ENCODE measurements at regions not wholly inside any gene's neighbourhood (a gene's known extent, or its start where the extent isn't known, plus 50 kb on each side); places are given as distances from the start of the nearest gene placed in this dataset.

DNA sequence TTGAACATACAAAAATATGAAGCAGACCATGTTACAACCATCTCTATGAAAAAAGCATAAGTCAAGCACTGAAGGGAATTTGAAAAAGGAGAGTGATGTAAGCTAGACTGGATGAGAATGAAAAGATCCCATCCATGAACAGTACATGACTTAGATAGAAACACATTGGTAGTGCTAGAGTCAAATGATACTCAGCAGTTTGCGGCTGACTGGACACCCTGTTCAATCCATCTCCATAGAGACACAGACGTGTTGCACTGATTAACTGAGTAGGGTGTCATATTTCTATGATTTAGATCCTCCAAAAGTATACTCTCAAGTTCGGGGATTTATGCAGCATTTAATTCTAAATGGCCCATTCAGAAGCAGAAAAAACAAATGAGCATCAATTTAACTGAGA lies 674.3 kb upstream of the NRXN1 start:
- POLR2A ChIA-PET (ENCODE audit: unreplicated experiment): no interaction called here
- BruUV-seq (replicated peaks): no TSS peak
- Histone ChIP-seq H3K36me3 (ENCODE audit: low read depth) (no peaks in the 10 kb centered on the region), H2AFZ (no peak overlapping the region), H3K79me2 (ENCODE audit: low read depth) (no peaks in the 10 kb centered on the region), H3K4me1 (replicated peaks; ENCODE audit: insufficient read depth) (no peaks in the 10 kb centered on the region), H3K27ac (no peak overlapping the region), H3K27me3 (ENCODE audit: insufficient read depth, low read depth) (no peaks in the 10 kb centered on the region), H3K9me3 (ENCODE audit: insufficient read depth, low read depth) (no peaks in the 10 kb centered on the region), H3K4me3 (no peak overlapping the region), H3F3A (ENCODE audit: insufficient read depth, low read depth) (no peaks in the 10 kb centered on the region), H3K4me2 (no peak overlapping the region), H4K20me1 (ENCODE audit: insufficient read depth) (no peaks in the 10 kb centered on the region), H3K9me2 (ENCODE audit: insufficient read depth) (no peaks in the 10 kb centered on the region)
- CTCF ChIA-PET: no interaction called here
- intact Hi-C loops (cut with micrococcal nuclease; ENCODE audit: unreplicated experiment): no loop called here
- TF ChIP-seq CTCF (conservative IDR thresholded peaks at IDR 0.05) (no peak), EZH2 (IDR thresholded peaks at IDR 0.05; ENCODE audit: low read depth) (no peak)
- DNase-seq: no peak

DNA sequence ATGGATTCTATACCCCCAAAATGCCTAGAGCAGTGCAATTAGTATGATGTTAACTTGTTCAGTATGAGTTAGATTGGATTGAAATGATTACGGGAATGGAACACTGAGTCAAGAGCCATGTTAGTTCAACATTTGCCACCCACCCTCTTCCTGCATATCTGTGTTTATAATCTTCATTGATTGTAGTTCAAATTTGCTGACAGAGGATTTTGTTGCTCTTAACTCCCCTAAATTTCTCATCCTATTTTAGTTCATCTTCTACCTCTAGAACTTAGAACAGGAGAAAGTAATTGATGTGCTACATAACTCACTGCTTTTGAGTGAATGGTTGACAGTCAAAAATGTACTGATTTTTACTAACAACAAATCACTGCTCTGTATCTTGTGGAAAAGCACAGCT lies 673.5 kb upstream of the NRXN1 start:
- no peak overlapping the region for H3K4me3 ChIP-seq
- H3K9me3 ChIP-seq (ENCODE audit: insufficient read depth, low read depth): no peaks in the 10 kb centered on the region
- BruUV-seq (replicated peaks): no TSS peak

GRCh38 chr2:51698021-51698420 lies 666.1 kb upstream of the NRXN1 start:
- no peak for DNase-seq
- BruUV-seq (replicated peaks): no TSS peak

More for the DNA sequence above, 673.5 kb upstream of the NRXN1 start:
- H3K27ac ChIP-seq: no peak overlapping the region
- intact Hi-C loops (cut with micrococcal nuclease; ENCODE audit: unreplicated experiment): no loop called here
- H3K79me2 ChIP-seq (ENCODE audit: low read depth): no peaks in the 10 kb centered on the region
- H3K4me1 ChIP-seq (replicated peaks; ENCODE audit: insufficient read depth): no peaks in the 10 kb centered on the region
- no peaks in the 10 kb centered on the region for H3K9me2 ChIP-seq (ENCODE audit: insufficient read depth)
- no peak overlapping the region for H2AFZ ChIP-seq
- no peaks in the 10 kb centered on the region for H4K20me1 ChIP-seq (ENCODE audit: insufficient read depth)
- no peak overlapping the region for H3K4me2 ChIP-seq
- H3F3A ChIP-seq (ENCODE audit: insufficient read depth, low read depth): no peaks in the 10 kb centered on the region
- no peaks in the 10 kb centered on the region for H3K36me3 ChIP-seq (ENCODE audit: low read depth)
- no peak for TF ChIP-seq EZH2 (IDR thresholded peaks at IDR 0.05; ENCODE audit: low read depth)
- no peak for TF ChIP-seq CTCF (conservative IDR thresholded peaks at IDR 0.05)
- POLR2A ChIA-PET (ENCODE audit: unreplicated experiment): no interaction called here
- no peak for DNase-seq
- H3K27me3 ChIP-seq (ENCODE audit: insufficient read depth, low read depth): no peaks in the 10 kb centered on the region
- CTCF ChIA-PET: no interaction called here

More at GRCh38 chr2:51698021-51698420, 666.1 kb upstream of the NRXN1 start:
- Histone ChIP-seq H4K20me1 (ENCODE audit: insufficient read depth) (no peaks in the 10 kb centered on the region), H3K4me1 (replicated peaks; ENCODE audit: insufficient read depth) (no peaks in the 10 kb centered on the region), H3K9me3 (ENCODE audit: insufficient read depth, low read depth) (no peaks in the 10 kb centered on the region), H2AFZ (no peak overlapping the region), H3K79me2 (ENCODE audit: low read depth) (no peaks in the 10 kb centered on the region), H3K36me3 (ENCODE audit: low read depth) (no peaks in the 10 kb centered on the region), H3K4me3 (no peak overlapping the region), H3K9me2 (ENCODE audit: insufficient read depth) (no peaks in the 10 kb centered on the region), H3K27me3 (ENCODE audit: insufficient read depth, low read depth) (no peaks in the 10 kb centered on the region), H3K27ac (no peak overlapping the region), H3F3A (ENCODE audit: insufficient read depth, low read depth) (no peaks in the 10 kb centered on the region), H3K4me2 (no peak overlapping the region)
- CTCF ChIA-PET: no interaction called here
- intact Hi-C loops (cut with micrococcal nuclease; ENCODE audit: unreplicated experiment): no loop called here
- TF ChIP-seq EZH2 (IDR thresholded peaks at IDR 0.05; ENCODE audit: low read depth) (no peak), CTCF (conservative IDR thresholded peaks at IDR 0.05) (no peak)
- POLR2A ChIA-PET (ENCODE audit: unreplicated experiment): no interaction called here

Data from PC-9 (cell line).